GM12891 (cell line): ENCODE measurements at regions not wholly inside any gene's neighbourhood (a gene's known extent, or its start where the extent isn't known, plus 50 kb on each side); places are given as distances from the start of the nearest gene placed in this dataset.

ENCODE experiments used
- POLR2A ChIP-seq: IDR thresholded peaks from 2 replicates; pipeline ENCODE4 v1.6.1; 2011; ENCODE audit warnings: low read depth, low read length, control low read depth
- POLR2AphosphoS5 ChIP-seq: IDR thresholded peaks from 2 replicates; pipeline ENCODE4 v1.6.1; 2011; ENCODE audit warnings: low read depth, low read length, control low read depth

GRCh38 chr3:5666455-5666854 lies 478.9 kb downstream of the EDEM1 start:
- TF ChIP-seq POLR2A (no peak), POLR2AphosphoS5 (no peak)
